Activated CD8-positive, alpha-beta memory T cell treated with anti-CD3 and anti-CD28 coated beads, Interleukin-2, amount 50 U/mL, for 4 hours (primary cell): ENCODE measurements at regions not wholly inside any gene's neighbourhood (a gene's known extent, or its start where the extent isn't known, plus 50 kb on each side); places are given as distances from the start of the nearest gene placed in this dataset.
"Not testable (repeated sequence)": the region's sequence is repeated elsewhere in the genome, so short reads cannot be mapped to it uniquely, and the experiment has no call there.

Experiments used
- DNase-seq: peaks from one replicate; pipeline ENCODE4 v3.0.0-alpha.2; 2020

DNA sequence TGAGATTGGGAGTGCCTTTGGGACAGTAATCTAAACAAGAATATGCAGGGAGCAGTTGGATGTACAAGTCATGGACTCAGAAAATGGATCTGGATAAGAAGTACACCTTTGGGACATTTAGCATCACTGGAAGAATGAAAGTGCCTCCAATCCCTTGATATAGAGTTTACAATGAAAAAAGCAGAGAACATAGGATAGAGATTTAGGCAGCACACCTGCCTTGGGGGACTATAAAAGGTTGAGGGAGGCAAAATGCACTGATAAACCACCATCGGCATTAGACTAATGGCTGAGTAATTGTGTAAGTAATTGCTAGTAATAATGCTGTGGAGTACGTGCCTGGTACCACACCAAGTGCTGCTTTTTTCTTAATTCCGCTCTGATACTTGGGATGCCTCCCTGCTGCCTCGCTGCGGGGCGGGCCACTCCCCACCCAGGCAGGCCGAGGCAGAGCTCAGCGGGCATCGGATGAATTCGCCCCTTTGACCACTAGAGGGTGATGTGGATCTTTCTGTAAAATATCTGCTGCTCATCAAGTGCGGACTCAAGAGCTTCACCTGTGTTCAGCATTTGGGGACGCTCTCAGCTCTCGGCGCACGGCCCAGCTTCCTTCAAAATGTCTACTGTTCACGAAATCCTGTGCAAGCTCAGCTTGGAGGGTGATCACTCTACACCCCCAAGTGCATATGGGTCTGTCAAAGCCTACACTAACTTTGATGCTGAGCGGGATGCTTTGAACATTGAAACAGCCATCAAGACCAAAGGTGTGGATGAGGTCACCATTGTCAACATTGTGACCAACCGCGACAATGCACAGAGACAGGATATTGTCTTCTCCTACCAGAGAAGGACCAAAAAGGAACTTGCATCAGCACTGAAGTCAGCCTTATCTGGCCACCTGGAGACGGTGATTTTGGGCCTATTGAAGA is 99.9 kb downstream of the ANKRD18B start:
- peak; percentile 66 for DNase-seq

DNA sequence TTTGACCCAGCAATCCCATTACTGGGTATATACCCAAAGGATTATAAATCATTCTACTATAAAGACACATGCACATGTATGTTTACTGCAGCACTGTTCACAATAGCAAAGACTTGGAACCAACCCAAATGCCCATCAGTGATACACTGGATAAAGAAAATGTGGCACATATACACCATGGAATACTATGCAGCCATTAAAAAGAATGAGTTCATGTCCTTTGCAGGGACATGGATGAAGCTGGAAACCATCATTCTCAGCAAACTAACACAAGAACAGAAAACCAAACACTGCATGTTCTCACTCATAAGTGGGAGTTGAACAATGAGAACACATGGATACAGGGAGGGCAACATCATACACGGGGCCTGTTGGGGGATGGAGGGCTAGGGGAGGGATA is 104.3 kb downstream of the ANKRD18B start:
- not testable (repeated sequence) for DNase-seq

DNA sequence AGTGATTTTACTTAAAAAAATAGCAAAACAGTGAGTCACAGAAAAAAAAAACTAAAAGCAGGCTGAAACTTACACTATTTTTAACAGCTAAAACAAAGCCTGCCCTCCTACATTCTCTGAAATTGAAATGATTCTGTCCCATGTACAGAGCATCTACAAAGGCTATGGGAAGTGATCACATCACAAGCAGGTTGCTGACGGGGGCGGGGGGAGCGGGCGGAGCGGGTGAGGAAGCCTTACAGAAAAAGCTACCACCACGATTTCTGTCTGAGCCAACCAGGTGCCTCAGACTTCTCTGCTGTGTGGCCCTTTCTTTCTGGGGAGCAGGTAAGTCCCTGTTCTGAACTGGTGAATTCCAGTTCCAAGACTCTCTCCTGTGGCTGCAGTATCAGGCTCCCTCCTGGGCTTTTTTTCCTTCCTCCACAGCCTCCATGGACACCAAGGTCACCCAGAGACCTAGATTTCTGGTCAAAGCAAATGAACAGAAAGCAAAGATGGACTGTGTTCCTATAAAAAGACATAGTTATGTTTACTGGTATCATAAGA is 104.9 kb downstream of the ANKRD18B start:
- DNase-seq, result no peak

DNA sequence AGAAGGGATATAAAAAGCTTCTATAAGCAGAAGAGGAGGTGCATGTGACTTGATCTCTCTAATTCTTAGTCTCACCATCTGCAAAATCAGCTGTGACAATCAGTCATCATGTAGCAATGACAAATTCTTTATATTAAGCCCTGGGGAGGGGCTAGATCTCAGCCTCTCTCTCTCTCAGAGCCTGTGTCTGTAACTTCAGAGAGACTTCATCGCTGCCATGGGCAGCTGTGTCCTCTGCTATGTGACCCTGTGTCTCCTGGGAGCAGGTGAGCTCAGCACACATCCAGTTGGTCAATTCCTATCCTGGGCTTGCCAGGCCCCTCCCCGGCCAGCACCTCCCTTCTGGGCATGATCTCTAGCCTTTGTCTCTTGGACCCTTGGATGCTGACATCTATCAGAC is 109.6 kb downstream of the ANKRD18B start:
- no peak for DNase-seq

DNA sequence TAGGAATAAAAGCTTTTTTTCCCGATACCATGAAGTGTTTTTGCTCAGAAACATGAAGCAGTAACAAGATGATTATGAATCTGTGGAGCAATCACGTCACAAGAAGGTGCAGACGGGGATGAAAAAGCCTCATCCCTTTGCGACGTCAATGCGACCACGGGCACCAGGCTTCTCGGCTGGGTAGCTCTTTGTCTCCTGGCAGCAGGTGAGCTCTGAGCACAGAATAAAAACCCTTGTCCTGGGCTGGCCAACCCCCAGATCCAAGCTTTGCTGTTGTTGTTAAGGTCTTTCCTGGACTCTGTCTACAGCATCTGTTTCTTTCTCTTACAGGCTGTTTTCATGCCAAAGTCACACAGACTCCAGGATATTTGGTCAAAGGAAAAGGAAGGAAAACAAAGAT is 113.8 kb downstream of the ANKRD18B start:
- DNase-seq, result no peak

DNA sequence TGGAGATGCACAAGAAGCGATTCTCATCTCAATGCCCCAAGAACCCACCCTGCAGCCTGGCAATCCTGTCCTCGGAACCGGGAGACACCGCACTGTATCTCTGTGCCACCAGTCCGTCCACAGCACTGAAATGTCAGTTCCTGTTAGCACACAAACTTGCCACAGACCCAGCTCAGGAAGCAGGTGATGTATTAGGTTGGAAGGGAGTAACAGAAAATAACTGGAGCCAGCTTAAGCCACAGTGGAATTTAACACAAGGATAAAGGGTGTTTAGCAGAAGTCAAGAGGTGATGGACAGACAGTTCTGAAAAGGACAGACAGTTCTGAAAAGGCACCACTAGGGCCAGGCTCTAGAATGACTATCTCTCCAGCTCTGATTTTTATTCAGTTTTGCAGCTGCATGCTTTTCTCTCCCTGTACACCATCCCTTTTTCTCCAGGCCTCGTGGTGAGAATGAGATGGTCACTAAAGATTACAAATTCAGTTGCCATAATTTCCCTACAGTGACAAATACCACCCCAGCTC is 114.4 kb downstream of the ANKRD18B start:
- DNase-seq, result no peak

DNA sequence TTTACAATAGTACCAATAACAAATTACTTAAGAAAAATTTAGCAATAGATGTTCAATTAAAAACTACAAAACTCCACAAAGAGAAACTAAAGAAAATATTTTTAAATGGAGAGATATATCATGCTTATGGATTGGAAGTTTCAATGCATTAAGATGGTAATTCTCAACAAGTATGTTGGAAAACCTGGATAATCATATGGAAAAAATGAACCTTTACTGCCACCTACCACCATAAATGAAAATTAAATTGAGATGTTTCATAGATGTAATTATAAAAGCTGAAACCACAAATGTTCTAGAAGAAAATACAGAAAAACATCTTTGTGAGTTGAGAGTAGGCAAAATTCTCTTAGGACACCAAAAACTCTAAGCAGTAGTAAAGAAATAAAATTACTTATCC is 121.7 kb downstream of the ANKRD18B start:
- DNase-seq, result no peak

DNA sequence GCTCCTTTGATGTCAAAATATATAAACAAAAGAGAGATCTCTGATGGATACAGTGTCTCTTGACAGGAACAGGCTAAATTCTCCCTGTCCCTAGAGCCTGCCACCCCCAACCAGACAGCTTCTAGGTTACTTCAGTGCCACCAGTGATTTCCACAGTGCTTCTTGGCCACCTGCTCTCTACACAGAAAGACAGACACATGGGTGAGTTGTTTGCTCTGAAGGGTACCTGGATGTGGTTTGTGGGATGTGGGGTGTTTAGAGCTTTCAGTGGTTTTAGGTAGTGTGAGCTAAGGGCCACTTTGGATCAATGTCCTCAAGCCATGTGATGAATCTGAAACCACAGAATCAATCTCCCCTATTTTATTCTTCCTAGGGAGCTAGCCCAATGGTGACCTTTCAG is 125.4 kb downstream of the ANKRD18B start:
- no peak for DNase-seq

DNA sequence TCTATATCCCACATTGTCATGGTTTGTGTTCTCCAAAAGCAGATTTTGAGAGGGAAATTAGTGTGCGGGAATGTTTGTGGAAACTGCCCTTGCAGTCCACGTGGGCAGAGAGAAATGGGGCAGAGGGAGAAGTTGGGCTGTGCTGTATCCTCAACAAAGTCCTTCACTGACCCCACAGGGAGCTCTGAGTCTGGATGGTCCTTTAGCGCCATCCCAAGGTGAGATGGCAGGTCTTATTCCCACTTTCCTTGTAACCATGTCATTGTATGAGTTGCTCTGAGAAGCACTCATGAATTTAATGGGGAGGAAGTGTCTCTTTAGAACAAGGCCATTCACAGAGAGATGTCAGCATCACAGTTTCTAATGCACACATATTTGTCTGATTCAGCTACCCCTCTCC is 127.1 kb downstream of the ANKRD18B start:
- no peak for DNase-seq

DNA sequence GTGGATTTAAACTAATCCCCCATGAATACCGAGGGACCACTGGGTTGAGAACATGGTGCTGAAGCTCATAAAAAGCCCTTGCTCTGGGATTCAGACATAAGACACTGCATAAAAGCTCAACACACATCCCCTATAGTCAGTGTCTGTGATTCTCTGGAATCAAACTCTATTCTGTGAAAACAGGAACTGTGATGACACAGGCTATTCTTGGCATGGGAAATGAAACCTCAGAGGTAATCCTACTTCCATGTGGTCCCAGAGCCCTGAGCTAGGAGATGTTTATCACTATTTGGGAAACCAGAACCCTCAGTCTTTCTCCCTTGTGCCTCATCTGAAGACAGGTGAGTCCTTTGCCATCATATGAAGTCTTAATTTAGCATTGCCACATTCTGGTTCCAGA is 135.4 kb upstream of the PRSS3 start:
- no peak for DNase-seq

DNA sequence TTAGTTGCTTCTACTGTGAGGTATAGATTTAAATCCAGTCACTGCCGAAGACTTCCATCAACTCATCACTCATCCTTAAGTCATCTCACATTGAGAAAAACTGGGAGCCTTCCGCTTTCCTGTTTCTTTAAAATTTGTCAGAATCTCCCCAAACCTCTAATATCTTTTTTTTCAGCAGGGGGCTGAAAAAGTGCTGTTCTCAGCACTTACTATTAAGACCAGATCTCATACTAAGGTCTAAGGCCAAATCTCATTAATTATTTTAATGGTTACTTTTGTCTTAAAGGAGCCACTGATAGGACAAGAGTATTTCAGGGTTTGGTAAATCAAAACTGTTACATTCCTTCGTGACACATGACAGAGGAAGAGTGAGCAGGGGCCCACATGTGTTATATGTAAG is 134.6 kb upstream of the PRSS3 start:
- no peak for DNase-seq

DNA sequence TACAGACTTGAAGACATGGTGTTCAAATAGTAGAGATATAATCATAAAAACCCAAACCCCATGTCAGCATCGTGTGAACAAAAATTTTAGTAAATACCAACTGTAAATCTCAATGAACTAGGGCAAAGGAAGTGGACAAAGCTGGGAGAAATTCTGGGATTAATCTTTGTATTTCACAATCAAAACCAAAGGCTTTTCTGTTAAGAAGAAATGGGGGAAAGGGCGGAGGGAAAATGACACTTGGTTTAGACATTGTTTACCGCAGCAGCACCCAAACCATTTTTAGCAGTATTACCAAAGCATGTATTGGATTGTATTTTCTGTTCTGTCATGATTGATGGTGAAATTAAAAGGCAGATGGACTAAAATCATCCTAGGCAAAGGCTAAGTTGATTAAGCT is 134.2 kb upstream of the PRSS3 start:
- DNase-seq, result no peak

DNA sequence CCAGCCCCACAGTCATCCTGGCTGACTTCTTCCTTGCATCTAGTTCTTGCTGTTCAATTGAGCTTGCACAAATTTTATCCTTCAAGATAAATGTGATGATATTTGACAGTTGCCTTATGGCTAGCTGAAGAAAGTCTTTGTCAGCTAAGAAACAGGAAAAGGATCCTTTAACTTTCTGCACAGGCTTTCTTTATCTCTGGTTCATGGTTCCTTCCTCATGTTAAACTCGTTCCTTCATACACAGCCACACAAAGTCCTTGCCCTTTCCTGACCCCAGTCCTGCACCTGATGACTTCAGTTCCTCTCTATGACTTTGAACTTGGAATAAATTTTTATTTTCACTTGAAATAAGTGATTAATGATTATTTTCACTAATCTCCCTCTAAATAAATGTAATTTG is 132.5 kb upstream of the PRSS3 start:
- DNase-seq, result no peak

DNA sequence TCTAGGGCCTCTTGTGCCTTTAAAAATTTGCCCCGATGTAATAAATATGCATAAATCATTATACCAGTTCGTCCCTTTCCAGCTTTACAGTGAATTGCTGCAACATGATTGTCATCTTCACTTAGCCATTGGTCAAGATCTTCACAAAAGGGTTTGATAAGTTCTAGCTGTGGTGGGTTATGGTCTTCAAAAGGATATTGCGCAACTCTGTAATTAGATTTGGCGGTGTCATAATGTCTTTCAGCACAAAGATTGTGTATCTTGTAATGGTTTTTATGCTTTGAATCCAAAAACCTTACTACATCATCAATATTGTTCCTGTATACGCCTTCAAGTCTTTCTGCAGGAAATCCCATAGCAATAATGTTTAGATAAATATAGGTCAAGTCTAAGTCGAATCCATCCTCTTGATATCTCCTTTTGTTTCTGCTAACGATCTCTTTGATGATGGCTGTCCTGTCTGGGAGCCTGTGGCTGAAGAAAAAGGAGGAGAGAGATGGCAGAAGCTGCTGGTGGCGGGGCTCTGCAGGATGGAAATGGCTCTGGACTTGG is 119.1 kb upstream of the PRSS3 start:
- DNase-seq, result not testable (repeated sequence)

DNA sequence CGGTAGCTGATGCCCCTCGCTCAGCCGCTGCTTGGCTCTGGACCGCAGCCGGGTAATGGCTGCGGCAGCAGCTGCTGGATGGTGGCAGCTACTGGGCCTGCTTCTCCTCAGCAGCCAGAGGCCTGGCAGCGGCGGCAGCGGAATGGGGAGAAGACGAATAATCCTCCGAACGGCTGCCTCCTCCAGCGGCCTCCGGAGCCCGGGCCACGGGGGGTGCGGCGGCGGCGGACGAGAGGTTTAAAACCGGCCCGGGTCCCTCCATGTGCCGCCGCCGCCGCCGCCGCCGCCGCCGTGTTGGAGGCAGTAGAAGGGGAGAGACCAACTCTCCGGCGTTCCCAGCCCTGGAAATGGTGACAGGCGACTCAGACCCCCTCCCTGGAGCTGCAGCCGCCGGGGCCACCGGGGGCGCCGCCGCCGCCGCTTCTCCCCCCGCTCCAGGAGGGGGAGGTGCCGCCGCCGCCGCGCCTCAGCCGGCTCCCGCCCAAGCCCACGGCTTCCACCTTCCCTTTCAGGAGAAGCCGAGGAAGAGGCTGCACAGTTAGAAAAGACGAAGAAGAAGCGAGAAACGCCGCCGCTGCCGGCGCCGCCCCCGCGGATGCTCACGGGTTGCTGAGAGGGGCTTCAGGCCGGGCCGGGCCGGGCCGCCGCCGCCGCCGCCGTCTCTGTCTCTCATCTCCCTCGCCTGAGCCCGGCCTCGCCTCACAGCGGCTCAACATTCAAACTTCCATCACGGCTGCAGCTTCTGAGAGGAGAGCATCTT is 118.4 kb upstream of the PRSS3 start:
- peak; percentile 33 for DNase-seq

DNA sequence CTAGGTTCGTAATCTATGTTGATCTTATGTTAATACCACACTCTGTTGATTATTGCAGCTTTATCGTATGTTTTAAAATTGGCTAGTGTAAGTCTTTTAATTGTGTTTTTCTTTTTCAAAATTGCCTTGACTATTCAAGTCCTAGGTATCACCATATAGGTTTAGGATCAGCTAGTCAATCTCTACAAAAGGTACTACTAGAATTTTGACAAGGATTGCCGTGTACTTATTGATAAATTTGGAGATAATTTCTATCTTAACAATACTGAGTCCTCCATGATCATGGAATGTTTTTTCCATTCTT is 117.9 kb upstream of the PRSS3 start:
- no peak for DNase-seq

DNA sequence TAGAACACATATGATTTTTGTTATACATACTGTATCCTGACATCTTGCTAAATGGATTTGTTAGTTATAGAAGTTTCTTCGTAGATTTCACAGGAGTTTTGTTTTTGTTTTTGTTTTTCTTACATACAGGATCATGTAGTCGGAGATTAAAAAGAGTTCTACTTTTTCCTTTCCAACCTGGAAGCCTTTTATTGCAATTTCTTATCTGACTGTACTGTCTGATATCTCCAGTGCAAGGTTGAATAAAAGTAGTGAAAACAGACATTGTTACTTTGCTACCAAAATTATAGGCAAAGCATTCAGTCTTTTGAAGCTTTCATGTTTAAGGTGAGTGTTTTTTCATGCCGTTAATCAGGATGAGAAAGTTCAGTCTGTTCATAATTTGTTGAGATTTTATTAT is 117.4 kb upstream of the PRSS3 start:
- DNase-seq, result no peak

DNA sequence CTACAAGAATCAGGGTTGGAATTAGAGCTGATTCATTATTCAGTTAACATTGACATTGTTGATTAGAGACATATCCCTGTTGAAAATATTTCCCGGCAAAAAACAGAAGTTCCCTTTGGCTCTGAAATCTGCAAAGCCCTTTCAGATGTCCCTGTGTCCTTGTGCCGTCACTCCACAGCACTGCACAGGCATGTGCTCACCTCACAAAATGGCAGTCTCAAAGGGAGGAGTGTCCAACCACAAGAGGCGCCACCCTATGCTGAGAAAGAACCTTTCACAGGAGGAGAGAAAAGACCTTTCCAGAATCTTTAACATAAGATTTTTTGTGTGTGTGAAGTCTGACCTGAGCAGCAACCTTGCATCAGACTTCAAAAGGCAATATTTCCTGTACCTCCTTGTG is 112.8 kb upstream of the PRSS3 start:
- no peak for DNase-seq

DNA sequence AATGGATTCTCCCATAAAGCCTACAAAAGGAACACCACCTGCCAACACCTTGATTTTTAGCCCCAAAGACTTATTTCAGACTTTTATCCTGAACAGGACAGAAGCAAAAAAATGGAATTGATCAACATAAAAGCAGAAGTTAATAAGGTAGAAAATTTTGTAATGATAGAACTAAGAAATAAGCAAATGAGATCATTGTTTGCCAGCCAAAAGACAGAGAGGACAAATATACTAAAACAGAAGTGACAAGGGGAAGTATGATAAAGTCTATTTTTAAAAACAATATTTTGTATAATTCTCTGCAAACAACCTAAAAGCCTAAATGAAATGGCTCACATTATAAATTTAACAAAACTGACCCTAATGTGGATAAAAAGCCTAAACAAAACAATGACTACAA is 110.5 kb upstream of the PRSS3 start:
- DNase-seq, result no peak

DNA sequence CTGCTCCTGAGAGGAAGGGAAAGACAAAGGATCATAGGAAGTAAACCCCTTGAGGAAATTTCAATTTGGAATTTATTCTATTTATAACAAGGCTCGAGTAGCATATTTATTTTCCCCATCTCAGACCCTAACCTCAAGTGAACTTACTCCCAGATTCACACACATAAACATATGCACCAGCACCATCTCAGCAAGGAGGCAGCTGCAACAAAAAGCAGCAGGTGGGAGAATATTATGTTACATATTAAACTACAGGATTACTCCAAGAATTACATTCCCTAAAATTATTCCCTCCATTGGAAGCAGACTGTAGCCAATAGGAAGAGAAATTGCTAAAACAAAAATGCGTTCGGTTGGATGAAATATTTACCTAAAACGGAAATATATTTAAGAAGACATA is 108.4 kb upstream of the PRSS3 start:
- no peak for DNase-seq

DNA sequence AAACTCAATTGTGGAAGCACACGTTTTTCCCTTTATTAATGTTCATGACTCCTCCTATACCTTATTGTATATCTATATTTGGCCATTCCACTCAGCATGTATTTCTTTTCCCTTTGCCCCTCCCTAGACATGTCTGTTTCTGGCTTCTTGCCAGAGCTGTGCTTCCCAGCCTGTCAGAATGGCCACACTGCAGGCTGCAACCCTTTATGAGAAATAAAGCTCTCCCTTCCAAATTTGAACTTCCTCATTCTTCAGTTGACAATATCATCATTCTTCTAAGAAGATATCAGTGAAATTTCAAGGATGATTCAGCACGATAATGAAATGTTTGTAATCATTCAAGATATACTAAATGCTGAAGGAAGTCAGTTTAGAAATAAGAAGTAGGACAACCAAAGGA is 107.6 kb upstream of the PRSS3 start:
- DNase-seq, result no peak

DNA sequence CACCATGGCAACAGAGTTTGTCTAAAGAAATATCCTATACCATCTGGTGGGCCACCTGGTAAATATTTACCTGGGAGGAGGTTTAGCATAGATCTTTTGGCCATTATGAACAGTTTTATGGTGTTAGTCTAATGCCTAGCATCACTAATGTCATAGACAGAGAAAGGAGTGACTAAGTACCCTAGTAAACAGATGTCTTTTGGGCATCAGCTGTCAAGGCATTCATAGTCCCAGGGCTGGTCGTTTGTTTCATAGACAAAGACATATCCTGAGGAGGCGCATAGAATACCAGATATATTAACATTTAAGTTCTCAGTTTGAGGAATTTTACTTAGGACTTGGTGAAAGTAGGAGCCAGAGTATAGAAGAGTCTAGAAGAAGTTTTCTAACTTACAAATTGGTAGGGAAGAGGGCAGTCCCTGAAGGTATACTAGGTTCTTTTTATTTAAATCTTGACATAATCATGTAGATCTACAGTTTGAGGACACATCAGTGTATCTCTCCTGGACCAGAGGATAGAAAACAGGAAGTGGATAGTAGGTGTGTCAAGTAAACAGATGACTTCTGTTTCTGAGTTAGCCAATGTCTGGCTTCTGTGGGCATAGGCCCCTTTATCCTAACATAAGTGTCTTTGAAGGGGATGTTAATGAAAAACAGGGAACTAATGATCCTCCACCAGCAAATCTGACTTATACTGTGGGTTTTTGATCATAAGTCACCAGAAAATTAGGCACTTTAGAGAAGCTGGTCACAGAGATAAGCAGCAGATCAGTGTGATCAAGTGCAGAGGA is 105.0 kb upstream of the PRSS3 start:
- no peak for DNase-seq

DNA sequence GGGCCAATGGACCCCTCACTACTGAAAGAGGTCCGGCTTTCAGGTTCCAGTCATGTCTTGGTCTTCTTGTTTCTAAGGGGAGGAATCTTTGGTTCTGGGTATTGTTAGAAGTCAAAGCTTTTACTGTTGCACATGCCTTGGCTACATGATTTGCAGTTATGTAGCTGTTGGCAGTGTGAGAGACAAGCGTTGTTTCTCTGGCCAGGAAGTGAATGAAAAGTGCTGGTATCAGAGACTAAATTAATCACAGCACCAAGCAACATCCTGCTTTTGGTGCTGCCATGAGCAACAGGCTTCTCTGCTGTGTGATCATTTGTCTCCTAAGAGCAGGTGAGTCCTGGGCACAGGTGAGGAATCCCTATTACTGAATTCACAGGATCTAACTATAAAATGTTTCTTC is 100.1 kb upstream of the PRSS3 start:
- DNase-seq, result no peak
